Activated naive CD8-positive, alpha-beta T cell treated with anti-CD3 and anti-CD28 coated beads, Interleukin-2, amount 50 U/mL, for 24 hours (primary cell): ENCODE measurements at regions not wholly inside any gene's neighbourhood (a gene's known extent, or its start where the extent isn't known, plus 50 kb on each side); places are given as distances from the start of the nearest gene placed in this dataset.
A peak's percentile ranks its signal among the peaks of the same experiment; 100 is the strongest.

Experiments used
- ATAC-seq: fragments of 150-1000 bp; cut with Tn5 transposase; one replicate; pipeline ENCODE4 v1.10.0; 2021
- DNase-seq: peaks from one replicate; pipeline ENCODE4 v3.0.0; 2021
- H3K27ac Mint-ChIP-seq: one replicate; pipeline ENCODE4 v1.8.0; 2021; ENCODE audit warnings: mild to moderate bottlenecking, mixed read lengths
- H3K27me3 Mint-ChIP-seq: one replicate; pipeline ENCODE4 v1.8.0; 2021; ENCODE audit warnings: mixed read lengths
- H3K36me3 Mint-ChIP-seq: one replicate; pipeline ENCODE4 v1.8.0; 2021; ENCODE audit warnings: low read depth, mixed read lengths
- H3K4me1 Mint-ChIP-seq: one replicate; pipeline ENCODE4 v1.8.0; 2021; ENCODE audit warnings: mixed read lengths
- H3K4me3 Mint-ChIP-seq: one replicate; pipeline ENCODE4 v1.8.0; 2021; ENCODE audit warnings: mild to moderate bottlenecking, moderate library complexity, mixed read lengths
- H3K9me3 Mint-ChIP-seq: one replicate; pipeline ENCODE4 v1.8.0; 2021; ENCODE audit warnings: mixed read lengths

- no peak overlapping the region for H3K4me3 Mint-ChIP-seq
- H3K27ac Mint-ChIP-seq, result no peak overlapping the region
- no peaks in the 10 kb centered on the region for H3K9me3 Mint-ChIP-seq
- ATAC-seq (no peak), DNase-seq (no peak)
- peaks cover 2% of the 10 kb centered on the region for H3K27me3 Mint-ChIP-seq
- no peaks in the 10 kb centered on the region for H3K36me3 Mint-ChIP-seq
- H3K4me1 Mint-ChIP-seq, result no peaks in the 10 kb centered on the region
Observed at GRCh38 chrX:107566604-107567262, 61.6 kb upstream of the PRPS1 start.

GRCh38 chrX:107567370-107567769 lies 60.9 kb upstream of the PRPS1 start:
- ATAC-seq (no peak), DNase-seq (no peak)
- Mint-ChIP-seq H3K27ac (no peak overlapping the region), H3K4me1 (no peaks in the 10 kb centered on the region), H3K4me3 (no peak overlapping the region), H3K36me3 (no peaks in the 10 kb centered on the region), H3K27me3 (peaks cover 2% of the 10 kb centered on the region), H3K9me3 (peaks cover 4% of the 10 kb centered on the region)

DNA sequence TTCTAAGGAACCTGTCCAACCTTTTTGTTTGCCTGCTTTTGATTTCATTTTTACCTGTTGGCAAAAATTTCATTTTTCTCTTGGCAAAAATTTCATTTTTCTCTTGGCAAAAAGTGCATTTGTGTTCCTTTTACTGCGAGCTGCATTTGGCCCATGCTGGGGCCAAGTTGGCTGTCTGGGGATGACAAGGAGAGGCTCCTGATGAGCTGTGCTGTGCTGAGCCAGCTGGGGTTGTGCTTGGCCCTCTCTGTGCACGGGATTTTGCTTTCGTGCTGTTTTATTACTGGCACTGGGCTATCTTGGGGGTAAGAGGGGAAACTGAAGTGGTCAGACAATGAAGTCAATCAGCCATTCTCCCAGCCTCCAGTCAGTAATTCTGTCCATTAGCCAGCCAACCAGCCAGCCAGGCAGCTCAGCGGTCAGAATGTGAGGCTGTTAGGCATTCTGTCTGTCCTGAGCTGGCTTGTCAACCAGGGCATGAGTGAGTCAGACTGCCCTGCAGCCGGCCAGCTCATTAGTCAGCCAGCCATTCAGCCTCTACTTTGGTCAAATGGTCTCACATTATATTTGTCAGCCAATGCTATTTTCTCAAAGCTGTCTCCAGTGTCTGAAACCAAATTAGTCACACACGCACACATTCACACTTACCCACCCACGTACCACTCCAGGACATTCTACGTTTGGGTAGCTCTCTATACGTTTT lies 56.9 kb upstream of the PRPS1 start:
- Mint-ChIP-seq H3K9me3 (peaks cover 4% of the 10 kb centered on the region), H3K27ac (no peak overlapping the region), H3K27me3 (peaks cover 2% of the 10 kb centered on the region), H3K4me3 (no peak overlapping the region), H3K36me3 (no peaks in the 10 kb centered on the region), H3K4me1 (peaks cover under 1% of the 10 kb centered on the region)
- ATAC-seq (peak; percentile 20), DNase-seq (no peak)

- no peak for DNase-seq
- no peak overlapping the region for H3K4me3 Mint-ChIP-seq
- H3K9me3 Mint-ChIP-seq, result peaks cover 4% of the 10 kb centered on the region
- no peak for ATAC-seq
- H3K27ac Mint-ChIP-seq, result no peak overlapping the region
- no peaks in the 10 kb centered on the region for H3K36me3 Mint-ChIP-seq
- H3K4me1 Mint-ChIP-seq, result peaks cover 7% of the 10 kb centered on the region
- H3K27me3 Mint-ChIP-seq, result no peaks in the 10 kb centered on the region
Observed at GRCh38 chrX:107573016-107573415, 55.3 kb upstream of the PRPS1 start.

DNA sequence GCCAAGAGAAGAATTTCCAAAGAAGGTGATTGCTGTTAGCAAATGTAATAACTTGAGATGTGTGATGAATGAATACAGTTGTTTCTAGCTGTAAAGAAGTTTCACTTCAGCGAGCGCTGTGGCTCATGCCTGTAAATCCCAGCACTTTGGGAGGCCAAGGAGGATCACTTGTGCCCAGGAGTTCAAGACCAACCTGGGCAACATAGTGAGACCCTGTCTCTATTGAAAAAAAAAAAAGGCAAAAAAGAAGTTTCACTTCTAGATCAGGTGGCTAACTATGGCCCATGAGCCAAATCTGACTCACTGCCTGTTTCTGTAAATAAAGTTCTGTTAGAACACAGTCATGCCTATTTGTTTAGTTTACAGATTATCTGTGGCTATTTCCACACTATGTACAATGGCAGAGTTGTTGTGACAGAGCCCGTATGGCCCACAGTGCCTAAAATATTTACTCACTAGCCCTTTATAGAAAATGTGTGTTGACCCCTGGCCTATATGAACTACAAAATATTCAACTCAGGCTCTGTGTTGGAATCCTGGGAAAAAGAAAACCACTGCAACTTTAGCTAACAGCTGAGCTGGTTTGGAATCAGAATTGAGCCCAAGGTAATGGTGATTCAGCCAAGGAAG lies 54.1 kb upstream of the PRPS1 start:
- H3K27ac Mint-ChIP-seq, result no peak overlapping the region
- no peak overlapping the region for H3K4me3 Mint-ChIP-seq
- peaks cover 4% of the 10 kb centered on the region for H3K9me3 Mint-ChIP-seq
- ATAC-seq (no peak), DNase-seq (no peak)
- peaks cover 7% of the 10 kb centered on the region for H3K4me1 Mint-ChIP-seq
- no peaks in the 10 kb centered on the region for H3K36me3 Mint-ChIP-seq
- no peaks in the 10 kb centered on the region for H3K27me3 Mint-ChIP-seq

- Mint-ChIP-seq H3K9me3 (peaks cover 4% of the 10 kb centered on the region), H3K27ac (no peak overlapping the region), H3K4me3 (no peak overlapping the region), H3K4me1 (peaks cover 7% of the 10 kb centered on the region), H3K27me3 (no peaks in the 10 kb centered on the region), H3K36me3 (no peaks in the 10 kb centered on the region)
- no peak for ATAC-seq
- DNase-seq, result no peak
Observed at GRCh38 chrX:107574711-107575110, 53.6 kb upstream of the PRPS1 start.

- no peaks in the 10 kb centered on the region for H3K36me3 Mint-ChIP-seq
- no peaks in the 10 kb centered on the region for H3K27me3 Mint-ChIP-seq
- ATAC-seq, result no peak
- H3K9me3 Mint-ChIP-seq, result peaks cover 4% of the 10 kb centered on the region
- DNase-seq, result no peak
- no peak overlapping the region for H3K27ac Mint-ChIP-seq
- H3K4me1 Mint-ChIP-seq, result peaks cover 7% of the 10 kb centered on the region
- no peak overlapping the region for H3K4me3 Mint-ChIP-seq
Observed at GRCh38 chrX:107576392-107576791, 51.9 kb upstream of the PRPS1 start.

- H3K4me1 Mint-ChIP-seq, result peaks cover 7% of the 10 kb centered on the region
- no peak overlapping the region for H3K27ac Mint-ChIP-seq
Observed at GRCh38 chrX:107576841-107577240, 51.5 kb upstream of the PRPS1 start.

GRCh38 chrX:107577933-107578332 lies 50.4 kb upstream of the PRPS1 start:
- H3K36me3 Mint-ChIP-seq, result no peaks in the 10 kb centered on the region
- no peak overlapping the region for H3K4me3 Mint-ChIP-seq
- H3K27ac Mint-ChIP-seq, result no peak overlapping the region
- peaks cover 7% of the 10 kb centered on the region for H3K4me1 Mint-ChIP-seq
- no peaks in the 10 kb centered on the region for H3K9me3 Mint-ChIP-seq
- ATAC-seq (no peak), DNase-seq (no peak)
- H3K27me3 Mint-ChIP-seq, result no peaks in the 10 kb centered on the region

More at GRCh38 chrX:107576841-107577240, 51.5 kb upstream of the PRPS1 start:
- no peak for ATAC-seq
- no peak overlapping the region for H3K4me3 Mint-ChIP-seq
- peaks cover 4% of the 10 kb centered on the region for H3K9me3 Mint-ChIP-seq
- no peak for DNase-seq
- no peaks in the 10 kb centered on the region for H3K36me3 Mint-ChIP-seq
- no peaks in the 10 kb centered on the region for H3K27me3 Mint-ChIP-seq
